ENCODE measurements at regions not wholly inside any gene's neighbourhood (a gene's known extent, or its start where the extent isn't known, plus 50 kb on each side); places are given as distances from the start of the nearest gene placed in this dataset.
"Not testable (repeated sequence)": the region's sequence is repeated elsewhere in the genome, so short reads cannot be mapped to it uniquely, and the experiment has no call there.

DNA sequence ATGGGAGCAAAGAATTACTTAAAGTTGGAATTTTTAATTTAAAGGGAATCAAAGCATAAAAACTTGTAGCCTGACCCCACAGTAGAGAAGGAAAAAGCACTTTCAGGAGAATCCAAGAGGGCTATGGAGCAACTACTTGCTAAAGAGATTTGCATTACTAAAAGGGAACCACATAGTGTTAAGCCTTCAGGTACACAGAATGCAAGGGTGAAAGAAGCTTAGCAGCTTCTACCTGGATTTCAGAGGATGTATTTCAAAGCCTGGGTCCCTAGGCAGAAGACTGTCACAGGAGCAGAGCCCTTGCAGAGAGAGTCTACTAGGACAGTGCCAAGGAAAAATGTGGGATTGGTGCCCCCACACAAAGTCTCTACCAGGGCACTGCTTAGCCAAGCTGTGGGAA lies 575.0 kb downstream of the GBE1 start:
- DNase-seq (ENCODE audit: low spot score), result no peak

DNA sequence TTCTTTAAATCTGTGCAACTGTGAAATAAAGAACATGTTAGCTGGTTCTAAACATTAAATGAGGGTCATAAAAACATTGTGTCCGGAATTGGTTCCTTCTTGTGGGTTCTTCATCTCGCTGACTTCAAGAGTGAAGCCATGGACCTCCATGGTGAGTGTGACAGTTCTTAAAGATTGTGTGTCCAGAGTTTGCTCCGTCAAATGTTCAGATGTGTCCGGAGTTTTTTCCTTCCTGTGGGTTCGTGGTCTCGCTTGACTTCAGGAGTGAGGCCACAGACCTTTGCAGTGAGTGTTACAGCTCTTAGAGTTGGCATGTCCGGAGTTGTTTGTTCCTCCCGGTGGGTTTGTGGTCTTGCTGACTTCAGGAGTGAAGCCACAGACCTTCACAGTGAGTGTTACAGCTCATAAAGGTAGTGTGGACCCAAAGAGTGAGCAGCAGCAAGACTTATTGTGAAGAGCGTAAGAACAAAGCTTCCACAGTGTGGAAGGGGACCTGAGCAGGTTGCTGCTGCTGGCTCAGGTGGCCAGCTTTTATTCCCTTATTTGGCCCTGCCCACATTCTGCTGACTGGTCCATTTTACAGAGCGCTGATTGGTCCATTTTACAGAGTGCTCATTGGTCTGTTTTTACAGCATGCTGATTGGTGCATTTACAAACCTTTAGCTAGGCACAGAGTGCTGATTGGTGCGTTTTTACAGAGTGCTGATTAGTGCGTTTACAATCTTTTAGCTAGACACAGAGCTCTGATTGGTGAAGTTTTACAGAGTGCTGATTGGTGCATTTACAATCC lies 579.2 kb downstream of the GBE1 start:
- DNase-seq (ENCODE audit: low spot score), result not testable (repeated sequence)

DNA sequence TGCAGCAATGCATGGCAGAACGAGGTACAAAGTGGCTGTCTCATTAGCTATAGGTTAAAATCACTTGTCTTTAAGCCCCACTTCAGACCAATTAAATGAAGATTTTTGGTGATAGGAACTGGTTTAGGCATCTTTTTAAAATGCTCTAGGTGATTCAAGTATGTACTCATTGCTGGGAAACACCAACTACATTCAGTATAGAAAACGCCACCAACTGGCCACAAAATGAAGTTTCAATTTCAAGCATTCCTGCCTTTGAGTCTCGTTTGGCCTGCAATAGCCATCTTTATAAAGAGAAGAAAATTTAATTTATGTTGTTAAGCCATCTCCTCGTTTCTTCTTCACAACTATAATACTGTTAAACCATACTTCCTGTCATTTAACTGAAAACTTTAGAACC lies 587.9 kb downstream of the GBE1 start:
- no peak for DNase-seq (ENCODE audit: low spot score)

DNA sequence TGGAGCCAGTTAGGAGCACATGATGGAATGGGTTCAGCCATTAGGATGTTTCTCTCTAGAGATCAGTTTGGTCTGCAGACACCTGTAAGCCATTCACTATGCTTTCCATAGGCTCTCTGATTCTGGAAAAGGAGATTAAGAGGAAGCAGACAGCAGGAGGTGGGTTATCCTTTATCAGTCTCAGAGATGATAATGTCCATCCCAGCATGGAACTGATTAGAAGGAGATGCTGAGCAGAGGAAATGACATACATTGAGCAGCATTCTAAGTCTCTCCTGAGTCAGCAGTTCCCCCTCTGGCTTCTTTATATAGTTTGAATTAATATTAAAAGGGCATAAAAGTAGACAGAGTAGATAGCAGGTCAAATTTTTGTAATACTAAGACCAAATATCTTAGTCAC lies 591.1 kb downstream of the GBE1 start:
- DNase-seq (ENCODE audit: low spot score), result no peak

DNA sequence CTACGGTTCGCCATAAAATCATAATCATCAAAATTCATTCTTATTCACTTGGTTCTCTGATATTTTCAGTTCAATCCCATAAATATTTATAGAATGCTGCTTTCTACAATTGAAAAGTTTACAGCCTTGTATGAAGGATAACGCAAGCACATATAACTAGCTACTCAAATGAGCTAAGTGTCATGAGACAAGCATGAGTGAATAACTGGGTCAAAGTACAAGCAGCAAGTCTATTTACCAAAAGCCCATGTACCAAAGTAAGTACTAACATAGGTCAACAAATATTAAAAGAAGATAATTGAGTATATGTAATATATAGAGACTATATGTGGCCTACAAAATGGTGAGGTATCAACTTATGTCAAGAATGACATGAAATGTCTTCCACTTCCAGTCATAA lies 596.6 kb downstream of the GBE1 start:
- no peak for DNase-seq (ENCODE audit: low spot score)

DNA sequence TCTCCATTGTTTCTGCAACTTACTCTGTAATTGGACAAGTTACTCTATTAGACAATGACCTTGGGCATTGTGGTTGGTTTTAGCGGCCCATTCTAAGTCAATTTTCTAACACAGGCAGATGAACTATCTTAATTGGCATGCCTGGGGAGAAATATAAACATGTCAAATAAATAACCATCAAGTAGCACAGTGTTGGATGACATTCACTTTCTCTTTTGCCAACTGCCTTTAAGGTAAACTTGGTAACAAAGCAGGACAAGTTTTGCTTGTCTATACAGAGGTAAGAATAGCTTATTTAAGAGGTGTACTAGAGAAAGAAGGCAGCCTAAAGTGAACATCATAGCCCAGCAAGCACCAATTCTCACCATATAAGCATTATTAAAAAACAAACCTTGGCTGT lies 599.6 kb downstream of the GBE1 start:
- no peak for DNase-seq (ENCODE audit: low spot score)

DNA sequence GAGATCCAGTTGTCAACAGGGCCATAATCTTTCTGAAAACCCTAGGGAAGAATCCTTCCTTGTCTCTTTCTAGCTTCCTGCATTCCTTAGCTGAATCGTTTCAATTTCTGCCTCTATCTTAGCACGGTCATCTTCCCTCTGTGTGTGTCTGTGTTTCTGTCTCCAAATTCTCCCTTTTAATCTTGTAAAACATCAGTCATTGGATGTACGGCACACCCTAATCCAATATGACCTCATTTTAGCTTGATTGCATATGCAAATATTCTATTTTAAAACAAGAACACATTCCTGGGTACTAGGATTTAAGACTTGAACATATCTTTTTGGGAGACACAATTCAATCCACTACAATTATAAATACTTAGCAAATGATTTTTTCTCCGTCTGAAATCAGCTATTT lies 600.3 kb downstream of the GBE1 start:
- DNase-seq (ENCODE audit: low spot score), result no peak

DNA sequence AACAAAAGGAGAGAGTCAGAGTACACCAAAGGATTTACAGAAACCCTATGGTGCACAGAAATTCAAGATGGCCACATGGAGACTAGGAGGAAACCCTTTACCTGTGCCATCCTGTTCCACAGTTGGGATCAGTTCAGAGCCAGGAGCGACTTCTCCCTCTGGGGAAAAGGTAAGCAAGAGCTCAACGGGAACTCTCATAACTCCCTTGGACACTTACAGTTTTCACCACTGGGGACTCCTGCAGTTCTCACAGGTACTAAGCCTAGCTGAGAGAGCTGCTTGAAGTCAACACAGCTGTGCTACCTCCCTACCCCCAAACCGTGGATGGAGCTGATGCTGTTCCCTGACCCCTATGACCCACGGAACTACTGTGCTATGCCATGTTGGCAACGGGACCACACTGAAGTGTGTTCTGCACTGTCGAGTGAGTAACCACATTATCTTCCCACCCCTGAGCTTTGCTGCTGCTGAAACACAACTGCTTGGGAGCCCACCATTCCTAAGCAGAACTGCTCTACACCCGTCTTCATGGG lies 606.8 kb downstream of the GBE1 start:
- no peak for DNase-seq (ENCODE audit: low spot score)

DNA sequence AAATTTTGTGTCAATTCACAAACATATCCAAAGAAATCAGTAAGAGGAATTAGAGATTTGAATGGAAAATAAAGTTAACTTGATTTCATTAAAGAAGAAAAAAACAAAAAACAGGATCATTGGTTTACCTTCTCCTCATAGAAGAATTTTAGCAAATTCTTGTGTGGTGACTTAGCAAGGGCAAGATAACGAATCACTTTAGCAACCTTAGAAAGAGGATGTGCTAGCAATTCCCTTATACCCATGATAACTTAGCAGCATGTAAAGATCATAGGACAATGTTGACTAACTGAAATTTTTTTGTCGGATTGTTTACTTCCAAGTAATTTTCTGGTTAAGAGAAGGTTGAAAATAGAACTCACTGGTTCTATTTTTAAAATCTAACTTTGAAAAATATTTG lies 609.3 kb downstream of the GBE1 start:
- no peak for DNase-seq (ENCODE audit: low spot score)

DNA sequence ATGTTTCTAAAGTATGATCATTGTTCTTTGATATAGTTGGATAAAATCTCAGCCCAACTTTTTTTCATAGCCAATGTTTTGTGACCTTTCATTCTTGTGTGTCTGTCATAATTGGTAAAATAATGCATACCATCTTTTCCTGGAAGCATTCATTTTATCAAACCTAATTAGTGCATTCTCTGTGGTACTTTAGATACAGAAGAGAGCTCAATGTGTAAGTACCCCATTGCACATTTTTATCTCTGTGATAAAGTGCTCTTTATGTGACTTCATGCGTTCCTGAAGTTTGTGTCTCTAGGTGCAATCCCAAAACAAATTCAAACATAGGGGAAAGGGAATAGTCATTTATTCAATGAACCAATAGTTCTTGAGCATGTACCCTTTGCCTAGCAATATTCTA lies 628.5 kb downstream of the GBE1 start:
- no peak for DNase-seq (ENCODE audit: low spot score)

DNA sequence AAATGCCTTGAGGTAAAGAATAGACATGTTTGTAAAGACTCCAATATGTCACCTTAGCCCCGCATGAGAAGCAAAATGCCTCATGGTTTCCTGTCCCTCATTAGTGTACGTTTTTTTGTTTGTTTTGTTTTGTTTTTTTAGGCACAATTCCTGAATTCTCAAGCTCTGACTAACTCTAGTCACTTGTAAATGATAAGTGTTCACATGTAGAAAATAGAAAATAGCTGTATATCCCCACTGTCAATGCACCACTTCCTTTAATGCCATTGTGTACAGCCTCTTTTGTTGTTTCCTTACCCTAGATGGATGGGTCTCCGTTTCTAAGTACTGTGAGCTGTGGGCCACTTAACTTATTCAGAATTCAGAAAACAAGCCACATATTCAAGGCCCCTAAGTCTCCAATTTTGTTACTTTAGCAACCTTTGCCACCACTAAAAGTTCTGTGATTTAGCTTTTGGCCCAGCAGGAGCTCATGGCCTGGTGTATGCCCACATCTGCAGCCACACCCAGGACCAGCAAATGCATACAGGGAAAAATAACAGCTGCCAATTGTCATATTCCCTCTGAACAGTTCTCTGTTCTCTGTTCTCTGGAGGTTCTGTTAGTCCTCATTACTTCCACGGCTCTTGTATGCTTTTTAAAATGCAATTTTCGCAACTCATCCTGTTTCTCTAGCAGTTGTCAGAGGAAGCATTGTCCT lies 655.5 kb downstream of the GBE1 start:
- no peak for DNase-seq (ENCODE audit: low spot score)

DNA sequence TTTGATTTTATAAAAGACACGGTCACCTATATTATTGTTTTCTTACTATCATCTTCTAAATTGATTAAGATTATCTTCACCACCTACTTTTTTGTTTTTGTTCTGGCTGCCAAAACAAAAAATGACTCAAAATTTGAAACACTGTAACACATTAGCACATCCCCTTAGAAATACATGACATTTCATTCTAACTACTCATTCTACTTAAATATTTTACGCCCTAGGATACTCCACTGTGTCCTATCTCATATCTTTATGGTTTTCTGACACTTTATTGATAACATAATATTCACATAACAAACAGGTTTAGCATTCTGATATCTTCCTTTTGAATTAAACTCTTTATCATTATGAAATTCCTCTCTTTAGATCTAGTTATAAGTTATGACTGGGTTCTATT lies 656.2 kb downstream of the GBE1 start:
- DNase-seq (ENCODE audit: low spot score), result no peak

DNA sequence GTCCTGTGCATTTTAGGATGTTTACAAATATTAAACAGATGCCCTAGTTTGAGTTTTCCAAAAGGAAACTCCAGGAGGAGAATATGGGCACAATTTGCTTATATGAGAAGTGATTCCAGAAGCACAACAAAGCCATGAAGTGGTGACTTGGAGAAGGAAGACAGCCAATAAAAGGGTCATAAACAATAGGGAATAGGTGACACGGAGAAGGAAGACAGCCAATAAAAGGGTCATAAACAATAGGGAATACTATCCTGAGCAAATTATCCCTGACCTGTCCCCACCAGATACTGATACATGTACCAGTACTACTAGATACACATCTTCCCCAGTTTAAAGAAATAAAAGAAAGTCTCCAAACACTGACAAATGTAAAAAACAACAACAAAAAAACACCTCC lies 663.6 kb downstream of the GBE1 start:
- no peak for DNase-seq (ENCODE audit: low spot score)

DNA sequence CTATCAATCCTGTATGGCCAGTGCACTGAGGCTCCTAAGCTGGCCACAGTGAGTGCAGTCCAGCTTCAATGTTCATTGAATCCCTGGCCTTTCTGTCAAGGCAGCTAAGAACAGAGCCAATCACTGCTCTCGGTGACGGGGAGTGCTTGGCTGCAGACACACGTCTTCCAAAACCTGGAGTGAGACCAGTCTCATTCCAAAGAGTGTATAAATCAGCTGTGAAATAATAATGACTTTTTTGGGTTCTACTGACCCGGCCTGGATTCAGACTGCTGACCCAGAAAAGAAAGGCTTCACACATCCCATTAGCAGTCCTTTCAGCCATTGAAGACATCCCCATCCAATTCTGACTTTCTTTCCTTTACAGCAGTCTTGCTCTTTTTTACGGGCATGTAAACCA lies 665.5 kb downstream of the GBE1 start:
- DNase-seq (ENCODE audit: low spot score), result no peak

DNA sequence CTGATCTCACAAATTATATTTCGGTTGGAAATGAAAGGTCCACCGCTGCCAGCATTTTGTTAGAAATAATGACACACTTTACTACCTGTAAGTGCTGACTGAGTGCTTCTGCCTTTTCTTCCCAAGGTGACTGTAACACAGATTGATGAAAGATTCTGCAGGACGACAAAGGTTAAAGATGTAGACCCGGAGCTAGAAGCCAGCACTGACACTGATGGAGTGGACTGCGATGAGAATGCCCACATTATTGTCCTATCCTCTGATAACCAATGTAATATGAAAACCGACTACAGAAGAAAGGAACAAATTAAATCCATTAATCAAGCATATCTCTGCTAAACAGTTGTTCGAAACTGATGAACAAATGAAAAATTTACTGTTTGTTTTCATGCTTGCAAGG lies 666.5 kb downstream of the GBE1 start:
- no peak for DNase-seq (ENCODE audit: low spot score)

DNA sequence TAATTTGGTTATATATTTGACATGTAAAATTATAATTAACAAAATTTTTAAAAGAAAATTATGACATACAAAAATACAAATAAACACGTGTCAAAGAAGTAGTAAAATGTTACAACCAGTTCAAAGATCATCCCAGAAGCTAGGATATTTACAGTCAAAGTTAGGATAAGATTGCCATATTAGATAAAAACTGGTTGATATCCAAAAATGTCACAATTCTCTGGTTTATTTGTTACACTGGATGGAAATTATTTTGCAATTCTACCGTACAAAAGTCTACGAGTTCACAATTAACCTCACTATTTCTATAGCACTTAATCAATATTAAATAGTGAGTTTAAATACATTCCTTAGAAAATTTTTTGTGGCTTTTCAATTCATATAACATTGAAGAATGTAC lies 673.8 kb downstream of the GBE1 start:
- DNase-seq (ENCODE audit: low spot score), result no peak

DNA sequence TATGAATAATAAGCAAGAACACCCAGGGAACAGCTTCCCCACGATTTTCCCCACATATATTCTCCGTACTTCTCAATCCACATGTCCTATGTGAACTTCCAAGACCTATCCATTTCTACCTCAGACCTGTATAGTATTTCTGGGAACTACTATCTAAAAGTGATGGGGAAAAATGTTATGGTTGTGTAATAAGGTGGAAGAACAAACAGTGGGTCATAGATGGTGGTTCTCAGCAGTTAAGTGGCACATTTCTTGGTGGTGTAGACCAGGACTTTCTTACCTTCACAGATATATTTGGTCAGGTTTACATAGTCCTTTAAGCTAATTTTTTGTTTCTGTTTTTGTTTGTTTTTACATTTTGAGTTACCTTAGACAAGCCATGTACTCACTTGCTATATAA lies 675.1 kb downstream of the GBE1 start:
- DNase-seq (ENCODE audit: low spot score), result no peak

DNA sequence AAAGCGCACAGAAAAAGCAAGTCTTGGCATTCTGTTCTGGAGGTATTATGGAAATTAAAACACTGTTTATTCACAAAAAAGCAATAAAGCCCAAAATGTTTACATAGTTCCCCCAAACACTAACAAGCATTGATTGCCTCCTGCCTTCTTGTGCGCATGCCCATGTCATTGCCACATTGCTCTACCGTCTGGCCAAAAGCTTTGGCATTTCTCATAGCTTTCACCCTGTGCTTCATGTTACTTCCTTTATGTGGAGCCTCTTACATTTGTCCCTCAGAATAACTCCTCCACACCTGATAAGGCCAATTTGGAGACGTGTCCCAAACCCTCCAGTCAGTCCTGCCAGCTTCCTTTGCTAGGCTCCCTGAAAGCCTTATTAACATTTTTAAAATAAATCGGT lies 680.8 kb downstream of the GBE1 start:
- no peak for DNase-seq (ENCODE audit: low spot score)

DNA sequence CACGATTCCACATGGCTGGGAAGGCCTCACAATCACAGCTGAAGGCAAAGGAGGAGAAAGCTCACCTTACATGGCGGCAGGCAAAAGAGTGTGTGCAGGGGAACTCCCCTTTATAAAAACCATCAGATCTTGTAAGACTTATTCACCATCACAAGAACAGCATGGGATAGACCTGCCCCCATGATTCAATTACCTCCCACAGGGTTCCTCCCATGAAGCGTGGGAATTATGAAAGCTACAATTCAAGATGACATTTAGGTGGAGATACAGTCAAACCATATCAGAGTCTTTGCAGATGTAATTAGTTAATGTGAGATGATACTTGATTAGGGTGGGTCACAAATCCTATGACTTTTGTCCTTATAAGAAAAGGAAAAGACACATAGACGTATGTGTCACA lies 688.9 kb downstream of the GBE1 start:
- no peak for DNase-seq (ENCODE audit: low spot score)

DNA sequence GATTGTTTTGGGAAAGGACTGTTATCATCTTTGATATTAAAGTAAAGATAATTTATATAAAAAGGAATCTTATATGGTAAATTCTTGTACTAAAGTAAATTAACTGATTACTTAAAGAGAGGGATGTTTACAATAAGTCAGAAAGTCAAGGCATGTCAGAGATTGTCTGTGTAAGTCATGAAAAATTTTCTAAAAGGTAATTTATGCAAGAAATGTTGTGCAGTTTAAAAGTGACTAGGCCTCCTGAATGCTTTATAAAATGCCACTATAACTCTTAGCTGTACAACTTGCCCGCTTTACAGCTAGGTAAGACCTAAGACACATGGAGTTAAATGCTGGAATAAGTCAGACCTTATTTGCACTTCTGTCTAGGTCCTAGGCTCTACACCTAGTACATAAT lies 692.9 kb downstream of the GBE1 start:
- DNase-seq (ENCODE audit: low spot score), result no peak

DNA sequence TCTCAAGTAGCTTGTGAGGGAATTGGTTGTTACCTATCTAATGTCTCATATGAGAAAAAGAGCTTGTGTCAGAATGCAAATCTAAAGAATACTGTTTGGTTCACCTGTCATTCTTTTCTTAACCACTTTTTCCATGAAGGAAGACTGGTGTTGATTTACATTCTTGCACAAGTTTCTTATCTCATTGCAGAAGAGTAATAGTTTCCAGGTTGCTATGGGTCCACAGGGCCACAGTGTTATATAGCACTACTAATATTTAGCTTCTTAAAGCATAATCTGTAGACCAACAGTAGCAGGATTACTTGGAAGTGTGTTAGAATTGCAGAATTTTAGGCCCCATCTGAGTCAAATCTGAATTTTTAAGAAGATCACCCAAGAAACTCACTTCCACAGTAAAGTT lies 697.5 kb downstream of the GBE1 start:
- DNase-seq (ENCODE audit: low spot score), result no peak

DNA sequence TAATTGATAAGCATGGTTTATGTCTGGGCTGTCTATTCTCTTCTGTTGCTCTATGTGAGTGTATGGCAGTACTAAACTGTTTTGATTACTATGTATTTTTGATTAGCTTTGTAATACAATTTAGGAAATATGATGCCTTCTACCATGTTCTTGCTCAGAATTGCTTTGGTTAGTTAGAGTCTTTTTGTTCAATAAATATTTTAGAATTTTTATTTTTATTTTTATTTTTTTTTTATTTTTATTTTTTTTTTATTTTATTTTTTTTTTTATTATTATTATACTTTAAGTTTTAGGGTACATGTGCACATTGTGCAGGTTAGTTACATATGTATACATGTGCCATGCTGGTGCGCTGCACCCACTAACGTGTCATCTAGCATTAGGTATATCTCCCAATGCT lies 710.3 kb downstream of the GBE1 start:
- DNase-seq (ENCODE audit: low spot score), result not testable (repeated sequence)

DNA sequence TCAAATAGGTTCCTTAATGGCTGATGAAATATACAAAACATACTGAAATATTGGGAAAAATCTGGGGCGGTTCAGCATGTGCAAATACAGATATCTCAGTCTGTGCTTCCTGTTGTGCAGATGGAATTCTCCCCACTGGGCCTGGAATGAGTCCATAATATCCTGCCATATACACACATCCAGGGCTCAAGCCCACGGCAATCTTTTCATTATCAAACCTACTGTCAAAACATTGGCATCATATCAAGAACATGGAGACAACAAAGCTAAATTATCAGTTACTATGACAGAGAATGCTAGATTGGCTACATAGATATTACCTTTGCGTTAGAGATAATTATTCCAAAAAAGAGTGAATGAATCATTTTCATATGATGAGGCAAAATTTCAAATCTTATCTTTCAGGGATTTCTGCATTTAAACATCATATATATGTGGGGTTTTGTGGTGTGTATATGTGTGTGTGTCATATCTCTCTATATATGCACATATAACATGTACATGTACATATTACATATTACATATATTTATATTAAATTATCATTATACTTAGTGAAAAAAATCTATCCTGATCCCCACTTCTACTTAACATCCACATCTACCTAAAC lies 713.3 kb downstream of the GBE1 start:
- DNase-seq (ENCODE audit: low spot score), result no peak
